SK-N-SH (cell line): ENCODE measurements at regions not wholly inside any gene's neighbourhood (a gene's known extent, or its start where the extent isn't known, plus 50 kb on each side); places are given as distances from the start of the nearest gene placed in this dataset.

Source experiments
- CTCF ChIP-seq: fragments of 200-600 bp; sonication (generic); IDR thresholded peaks from 2 replicates; pipeline ENCODE4 v1.6.1; 2017; ENCODE audit warnings: antibody characterized with exemption, mild to moderate bottlenecking, moderate library complexity
- EP300 ChIP-seq, 2 experiments: IDR thresholded peaks; 2 replicates each; pipeline versions ENCODE4 v1.4.0 to v1.6.1; 2012; ENCODE audit warnings: borderline replicate concordance in 1 of 2, low read depth in 1 of 2, low read length in 1 of 2
- EZH2phosphoT487 ChIP-seq: fragments of 200-600 bp; sonication (generic); IDR thresholded peaks from 2 replicates; pipeline ENCODE4 v1.6.1; 2017; ENCODE audit warnings: low read depth, mixed run types, mild to moderate bottlenecking, antibody characterized with exemption, moderate library complexity, borderline replicate concordance
- MAX ChIP-seq: IDR thresholded peaks from 2 replicates; pipeline ENCODE4 v1.4.0; 2012; ENCODE audit warnings: low read depth
- POLR2AphosphoS5 ChIP-seq: IDR thresholded peaks from 2 replicates; pipeline ENCODE4 v1.6.1; 2012; ENCODE audit warnings: low read depth, low read length
- SMC3 ChIP-seq: IDR thresholded peaks from 2 replicates; pipeline ENCODE4 v1.6.1; 2012; ENCODE audit warnings: low read depth, low read length, improper control_type of control experiment
- TCF12 ChIP-seq: IDR thresholded peaks from 2 replicates; pipeline ENCODE4 v1.4.0; 2012

- TF ChIP-seq CTCF, result no peak
- TF ChIP-seq EZH2phosphoT487, result no peak
- TF ChIP-seq EP300 (IDR thresholded peaks at IDR 0.05; ENCODE audit: borderline replicate concordance in 1 of 2, low read depth in 1 of 2, low read length in 1 of 2), result no peak
- no peak for TF ChIP-seq POLR2AphosphoS5
- TF ChIP-seq MAX, result no peak
- TF ChIP-seq TCF12, result no peak
- no peak for TF ChIP-seq SMC3
Measured at GRCh38 chr2:234847364-234847635, 104.5 kb upstream of the SH3BP4 start.
